Superior temporal gyrus (tissue), 1 donor: ENCODE measurements at regions not wholly inside any gene's neighbourhood (a gene's known extent, or its start where the extent isn't known, plus 50 kb on each side); places are given as distances from the start of the nearest gene placed in this dataset.
"Not testable (repeated sequence)": the region's sequence is repeated elsewhere in the genome, so short reads cannot be mapped to it uniquely, and the experiment has no call there.

ENCODE experiments used
- DNase-seq: peaks from one replicate; pipeline ENCODE4 v3.0.0-alpha.2; 2016; ENCODE audit errors: extremely low spot score

DNA sequence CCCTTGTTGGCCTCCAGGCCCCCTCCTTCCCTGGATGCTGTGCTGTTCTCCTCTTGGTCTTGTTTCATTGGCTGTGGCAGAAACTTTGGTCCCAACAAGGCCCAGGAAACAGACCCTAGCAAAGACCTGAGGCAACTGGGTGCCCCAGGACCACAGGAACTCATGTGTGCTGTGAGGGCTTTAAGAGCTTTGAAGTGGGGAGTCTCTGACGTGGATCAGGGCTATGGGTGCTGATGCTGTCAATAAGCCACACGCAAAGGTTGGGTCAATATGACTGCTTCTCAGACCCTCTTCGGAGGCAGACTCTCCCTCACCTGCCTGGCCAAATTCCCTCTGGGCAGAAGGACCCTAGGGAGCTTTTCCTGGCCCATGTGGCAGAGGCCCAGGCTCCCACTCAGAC, 91.5 kb upstream of the MLN start:
- no peak for DNase-seq

DNA sequence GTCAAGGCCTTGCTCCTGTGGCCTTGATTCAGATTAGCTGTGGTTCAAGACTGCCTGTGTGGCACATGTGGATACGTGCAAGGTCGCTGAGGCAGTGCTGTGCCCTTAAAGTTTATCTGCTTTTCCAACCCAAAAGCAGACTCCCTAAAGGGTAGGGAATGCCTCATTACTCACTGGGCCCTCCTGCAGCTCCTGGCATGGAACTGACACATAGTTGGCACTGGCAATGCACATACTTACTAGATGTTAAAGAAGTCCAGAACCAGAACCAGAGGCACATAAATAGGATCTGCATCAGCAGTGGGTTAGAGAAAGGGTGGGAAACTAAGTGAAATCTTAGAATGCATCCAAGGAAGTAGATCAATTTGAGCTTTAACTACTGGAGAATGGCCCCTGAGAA, 90.6 kb upstream of the MLN start:
- no peak for DNase-seq

- DNase-seq: no peak
Measured at GRCh38 chr6:33892581-33893346, 89.0 kb upstream of the MLN start.

GRCh38 chr6:33888664-33889200, 84.9 kb upstream of the MLN start:
- no peak for DNase-seq

GRCh38 chr6:33888183-33888582, 84.4 kb upstream of the MLN start:
- no peak for DNase-seq

DNA sequence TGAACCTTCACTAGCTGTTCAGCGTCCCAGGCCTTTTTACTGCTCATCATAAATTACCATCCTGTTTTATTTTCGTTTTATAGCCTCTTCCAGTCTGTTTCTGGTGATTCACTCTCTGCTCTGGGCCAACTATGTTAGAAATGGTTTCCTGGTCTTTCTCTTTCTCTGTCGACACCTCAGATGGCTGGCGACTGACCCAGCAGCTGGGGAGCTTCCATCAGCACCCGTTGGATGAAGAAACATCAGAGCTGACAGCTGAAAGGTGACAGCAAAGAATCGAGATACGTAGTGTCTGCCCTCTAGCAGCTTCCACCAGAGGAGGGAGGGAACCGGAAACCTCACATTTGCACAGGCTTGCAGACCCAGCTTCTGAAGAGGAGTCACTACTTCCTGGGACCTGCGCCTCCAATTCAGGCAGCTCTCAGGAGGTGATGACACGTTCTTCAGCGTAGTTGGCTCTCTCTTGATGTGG, 82.9 kb upstream of the MLN start:
- DNase-seq: no peak

DNA sequence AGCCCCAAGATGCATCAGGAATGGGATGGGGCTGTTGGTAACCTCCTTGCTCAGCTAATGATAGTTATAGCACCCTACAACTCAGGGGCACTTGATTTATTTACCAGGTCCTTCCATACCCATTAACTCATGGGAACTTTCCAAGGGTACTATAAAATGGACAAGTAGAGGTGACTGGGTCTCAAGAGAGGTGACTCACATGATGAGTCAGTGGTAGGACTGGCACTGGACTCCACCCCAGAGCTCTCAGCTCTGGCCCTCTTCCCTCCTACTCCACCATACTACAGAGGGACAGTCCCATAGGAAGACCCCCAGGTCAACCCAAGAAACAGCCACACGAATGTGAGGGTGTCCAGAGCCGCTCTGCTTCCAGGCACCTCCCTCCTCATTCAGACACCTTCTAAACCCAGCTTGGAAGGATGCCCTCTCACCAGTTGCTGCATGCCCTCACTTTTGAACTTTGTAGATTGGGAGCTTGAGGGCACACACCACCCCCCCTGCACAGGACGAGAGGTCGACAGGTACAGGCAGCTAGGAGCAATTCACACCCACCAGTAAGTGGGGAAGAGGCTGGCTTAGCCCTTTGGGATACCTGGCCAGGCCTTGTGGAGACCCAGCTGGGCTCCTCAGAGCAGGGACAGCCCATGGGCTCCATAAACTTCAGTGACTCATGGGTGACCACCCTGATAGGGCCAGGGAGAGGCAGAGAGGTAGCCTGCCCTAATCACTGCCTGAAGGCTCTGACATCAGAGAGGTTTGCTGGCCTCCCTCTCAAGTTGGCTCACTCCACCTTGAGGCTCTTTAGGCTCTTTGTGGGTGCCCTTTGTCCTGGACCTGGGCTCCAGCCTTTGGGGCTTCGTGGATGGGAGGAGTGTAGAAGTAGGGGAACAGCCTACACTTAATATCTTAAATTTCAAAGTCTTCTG, 81.6 kb upstream of the MLN start:
- no peak for DNase-seq

DNA sequence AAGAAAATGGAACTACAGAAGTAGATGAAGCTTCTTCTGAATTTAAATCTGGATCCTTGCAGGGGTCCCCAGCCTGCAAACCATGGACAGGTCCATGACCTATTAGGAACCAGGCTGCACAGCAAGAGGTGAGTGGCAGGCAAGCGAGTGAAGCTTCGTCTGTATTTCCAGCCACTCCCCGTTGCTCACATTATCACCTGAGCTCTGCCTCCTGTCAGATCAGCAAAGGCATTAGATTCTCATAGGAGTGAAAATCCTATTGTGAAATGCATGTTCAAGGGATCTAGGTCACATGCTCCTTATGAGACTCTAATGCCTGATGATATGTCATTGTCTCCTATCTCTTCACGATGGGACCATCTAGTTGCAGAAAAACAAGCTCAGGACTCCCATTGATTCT, 79.8 kb upstream of the MLN start:
- not testable (repeated sequence) for DNase-seq

GRCh38 chr6:33882154-33882553, 78.4 kb upstream of the MLN start:
- no peak for DNase-seq

DNA sequence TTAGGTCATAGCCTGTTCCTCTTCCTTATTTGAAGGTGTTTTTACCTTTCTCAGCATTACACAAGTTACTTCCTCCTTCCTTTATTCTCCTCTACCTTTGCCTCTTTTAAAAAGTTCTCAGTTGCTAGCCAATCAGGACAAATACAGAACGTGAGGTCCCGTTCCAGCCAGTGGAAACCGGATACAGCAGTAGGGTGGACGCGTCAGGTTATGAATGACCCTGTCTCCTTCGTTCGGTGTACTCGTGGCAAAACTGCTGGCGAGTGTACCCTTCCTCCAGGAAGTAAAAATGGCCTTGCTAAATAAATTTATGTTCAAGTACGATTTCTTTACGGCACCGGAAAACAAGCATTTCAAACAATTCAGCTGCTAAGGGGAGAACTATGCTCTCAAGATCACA, 77.0 kb upstream of the MLN start:
- DNase-seq: no peak

DNA sequence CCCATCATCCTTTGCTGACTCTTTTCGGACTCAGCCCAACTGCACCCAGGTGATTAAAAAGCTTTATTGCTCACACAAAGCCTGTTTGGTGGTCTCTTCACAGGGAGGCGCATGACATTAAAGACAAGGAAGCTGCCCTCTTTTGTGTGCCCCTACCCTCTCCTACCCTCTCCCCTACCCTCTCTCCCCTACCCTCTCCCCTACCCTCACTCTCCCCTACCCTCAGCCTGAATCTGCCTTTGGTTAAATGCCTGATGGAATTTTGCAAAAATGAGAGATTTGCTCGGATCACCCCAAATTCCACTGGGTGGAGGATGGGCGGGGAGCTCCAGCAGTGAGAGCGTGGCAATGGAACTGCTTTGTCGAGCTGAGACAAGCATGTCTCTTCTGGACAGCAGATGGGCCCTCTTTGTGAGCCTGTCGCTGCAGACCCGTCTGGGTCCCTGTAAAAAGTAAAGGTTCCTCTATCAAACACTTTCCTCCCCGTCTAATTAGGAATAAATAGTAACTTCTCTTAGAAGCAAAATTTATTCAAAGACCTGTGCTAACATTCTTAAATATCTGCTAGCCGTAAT, 76.4 kb upstream of the MLN start:
- no peak for DNase-seq

- DNase-seq: no peak
Measured at GRCh38 chr6:33878562-33878961, 74.8 kb upstream of the MLN start.

DNA sequence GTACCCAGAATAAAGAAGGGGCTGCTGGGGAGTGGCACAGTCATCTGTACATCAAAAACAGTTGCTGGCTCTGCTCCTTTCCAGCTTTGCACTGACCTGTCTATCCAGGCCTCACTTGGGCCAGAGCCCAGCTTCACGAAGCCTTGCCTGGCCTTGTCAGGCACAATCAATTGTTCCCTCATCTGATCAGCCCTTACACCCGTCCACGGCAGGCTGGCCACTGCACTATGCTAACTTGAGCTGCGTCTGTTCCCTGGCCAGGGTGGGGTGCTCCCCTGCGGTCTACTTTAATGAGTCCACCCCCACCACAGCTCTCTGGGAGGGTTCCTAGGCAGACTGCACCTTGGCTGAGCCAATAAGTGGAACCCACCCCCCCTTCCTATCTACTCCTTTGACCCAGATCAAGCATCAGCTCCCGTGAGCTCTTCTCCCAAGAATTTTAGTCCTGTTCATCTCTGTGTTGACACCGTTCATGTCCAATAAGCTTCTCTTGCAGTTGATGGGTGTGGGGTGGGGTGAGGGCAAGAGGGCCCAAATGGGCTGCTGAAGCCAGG, 74.3 kb upstream of the MLN start:
- DNase-seq: no peak

GRCh38 chr6:33875696-33876095, 71.9 kb upstream of the MLN start:
- no peak for DNase-seq

GRCh38 chr6:33875141-33875581, 71.4 kb upstream of the MLN start:
- peak; percentile 50 for DNase-seq

DNA sequence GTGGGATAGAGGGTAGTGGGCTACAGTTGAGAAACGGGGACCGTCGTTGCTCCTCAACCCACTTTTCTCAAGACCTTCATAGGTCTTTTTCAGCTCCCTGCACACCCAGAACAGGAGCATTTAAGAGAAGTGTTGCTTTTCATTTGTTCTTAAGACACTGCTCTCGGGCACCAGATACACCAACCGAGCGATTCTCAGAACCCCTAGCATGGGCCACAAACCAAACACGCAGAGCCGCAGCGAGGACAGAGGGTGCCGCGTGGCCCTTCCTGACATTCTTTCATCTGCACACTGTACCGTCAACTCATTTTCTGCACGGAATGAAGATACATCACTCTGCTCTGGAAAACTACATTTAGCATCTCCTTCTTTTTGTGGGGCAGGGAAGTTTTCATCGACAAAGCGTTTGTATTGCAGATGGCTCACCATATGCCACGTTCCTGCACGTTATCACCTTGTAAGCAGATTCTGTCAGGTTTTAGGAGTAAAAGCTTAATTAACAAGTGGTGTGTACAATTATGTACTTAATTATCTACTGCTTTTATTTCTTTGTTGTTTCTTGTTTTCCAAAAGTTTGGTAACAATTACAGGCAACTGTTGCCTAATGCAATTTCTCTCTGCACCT, 70.4 kb upstream of the MLN start:
- peak; percentile 14 for DNase-seq

- no peak for DNase-seq
Measured at GRCh38 chr6:33872761-33873160, 69.0 kb upstream of the MLN start.

DNA sequence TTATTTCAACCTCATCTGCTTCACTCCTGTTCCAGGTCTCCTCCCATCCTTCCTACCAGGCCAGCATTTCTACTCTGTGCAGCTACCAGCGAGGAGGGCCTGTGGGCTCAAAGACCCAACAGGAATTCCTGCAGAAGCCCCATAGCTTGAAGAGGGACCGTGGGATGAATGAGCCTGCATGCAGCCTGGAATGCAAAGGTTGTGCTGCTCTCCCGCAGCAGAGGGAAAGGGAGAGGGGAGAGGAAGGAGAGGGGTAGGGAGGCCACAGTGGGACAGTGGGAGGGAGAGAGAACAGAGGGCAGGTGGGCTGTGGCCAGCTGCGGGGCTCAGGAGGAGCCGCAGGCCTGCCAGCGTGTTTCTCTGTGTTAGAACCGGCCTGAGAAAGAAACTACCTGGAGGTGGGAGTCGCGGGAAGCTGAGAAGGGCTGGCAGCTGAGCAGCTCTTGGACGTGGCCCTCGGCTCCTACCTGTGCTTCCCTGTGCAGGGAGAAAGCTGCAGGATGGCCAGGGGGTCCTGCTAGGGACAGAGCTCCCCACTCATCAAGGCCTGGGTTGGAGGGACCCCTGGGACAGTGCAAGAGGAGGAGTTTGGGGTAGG, 66.1 kb upstream of the MLN start:
- DNase-seq: no peak

DNA sequence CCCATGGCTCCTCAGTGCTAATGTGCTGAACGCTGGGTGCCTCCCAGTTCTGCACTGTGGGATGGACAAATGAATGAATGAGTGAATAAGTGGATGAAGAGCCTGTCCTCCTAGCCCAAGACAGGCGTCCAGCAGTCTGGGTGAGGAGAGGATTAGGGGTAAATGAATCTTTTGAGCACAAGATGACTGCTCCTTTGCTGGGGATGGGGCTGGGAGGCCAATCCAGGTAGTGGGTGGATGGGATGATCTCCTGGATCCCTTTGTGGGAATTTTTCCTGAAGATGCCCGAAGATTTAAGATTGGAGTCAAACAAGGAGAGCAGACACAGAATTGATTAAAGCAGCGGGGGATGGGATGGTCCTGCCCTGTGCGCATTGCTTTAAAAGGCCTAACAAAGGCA, 65.3 kb upstream of the MLN start:
- DNase-seq: no peak

DNA sequence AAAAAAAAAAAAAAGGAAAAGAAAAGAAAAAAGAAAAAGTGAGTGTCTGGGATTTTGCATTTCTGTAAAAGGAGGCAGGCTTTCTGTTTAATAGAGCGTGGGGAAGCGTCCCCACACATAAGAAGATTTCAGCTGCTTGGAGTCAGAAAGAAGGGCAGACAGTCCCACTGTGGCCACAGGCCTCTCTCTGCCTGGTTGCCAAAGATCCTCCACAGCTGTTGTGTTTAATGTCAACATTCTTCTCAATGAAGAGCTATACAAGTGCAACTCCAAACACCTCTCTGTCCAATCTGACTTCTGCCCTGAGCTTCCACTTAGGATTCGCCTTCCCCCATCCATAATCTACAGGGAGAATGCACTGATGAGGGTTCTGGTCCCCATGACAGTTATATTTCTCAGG, 64.3 kb upstream of the MLN start:
- no peak for DNase-seq

DNA sequence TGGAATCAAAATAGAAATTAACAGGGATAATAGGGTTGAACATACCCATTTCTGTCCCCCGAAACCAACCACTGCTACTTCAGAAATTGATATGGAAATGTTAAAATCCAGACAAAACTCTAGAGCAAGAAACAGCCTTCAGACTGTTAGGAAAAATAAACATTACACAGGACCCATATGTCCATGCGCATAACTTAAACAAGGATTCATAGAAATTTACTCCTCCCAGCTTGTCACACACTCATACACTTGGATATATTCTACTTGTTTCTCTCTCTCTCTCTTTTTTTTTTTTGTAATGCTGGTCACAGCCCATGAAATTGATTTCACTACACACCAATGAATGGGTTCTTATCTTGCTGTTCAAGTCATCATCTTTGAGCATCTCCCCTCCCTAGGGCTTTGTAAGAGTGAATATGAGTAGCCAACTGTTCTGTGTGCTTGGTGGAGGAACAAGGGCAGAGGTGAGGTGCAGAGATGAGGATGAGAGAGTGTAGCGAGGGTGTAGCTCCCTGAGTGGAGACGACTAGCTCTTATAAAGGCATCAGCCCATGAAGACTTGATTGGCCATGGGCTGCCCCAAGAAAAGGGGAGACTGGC, 61.8 kb upstream of the MLN start:
- no peak for DNase-seq
